ENCODE measurements at regions not wholly inside any gene's neighbourhood (a gene's known extent, or its start where the extent isn't known, plus 50 kb on each side); places are given as distances from the start of the nearest gene placed in this dataset.

DNA sequence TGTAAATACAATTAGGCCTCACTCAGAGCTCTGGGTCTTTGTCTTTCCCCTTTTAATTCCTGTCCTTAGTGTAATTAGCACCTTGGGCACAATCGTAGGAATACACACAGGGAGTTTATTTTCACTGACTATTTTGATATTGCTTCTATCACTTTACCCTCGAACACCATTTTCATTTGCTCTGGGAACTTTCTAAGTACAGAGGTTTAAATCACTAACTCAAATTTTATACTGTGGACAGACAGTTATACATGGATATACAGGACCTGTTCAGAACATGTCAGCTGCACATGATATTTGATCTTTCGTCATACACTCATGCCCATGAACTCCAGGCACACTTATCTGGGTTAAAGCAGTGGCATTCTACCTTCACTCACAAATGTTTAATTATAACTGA, 217.8 kb upstream of the TMEM161B start:
- no peak overlapping the region for H2BK5ac ChIP-seq (ENCODE audit: insufficient read length, low read length)
- peaks cover 5% of the 10 kb centered on the region; the same call in 1 of the 2 replicates for H3K4me1 ChIP-seq (ENCODE audit: insufficient read depth, low read length)
- H3K27me3 ChIP-seq (ENCODE audit: insufficient read depth, low read length), result no peaks in the 10 kb centered on the region; the same call in 1 of the 2 replicates
- no peaks in the 10 kb centered on the region for H3K79me1 ChIP-seq (ENCODE audit: insufficient read depth, low read depth, low read length, poor library complexity, severe bottlenecking)
- H3K9me3 ChIP-seq (ENCODE audit: control insufficient read depth, low read depth, low read length), result no peaks in the 10 kb centered on the region
- no peak overlapping the region for H3K23ac ChIP-seq (ENCODE audit: insufficient read length, low read depth, low read length)
- H2BK15ac ChIP-seq (ENCODE audit: low read depth, low read length), result no peak overlapping the region
- H3K27me3 Mint-ChIP-seq (ENCODE audit: low read depth), result no peaks in the 10 kb centered on the region
- H4K20me1 ChIP-seq (ENCODE audit: control insufficient read depth, insufficient read depth, insufficient read length), result no peaks in the 10 kb centered on the region
- H2BK120ac ChIP-seq (ENCODE audit: low read depth, low read length, poor library complexity, severe bottlenecking), result no peak overlapping the region
- no CpG with 5 or more reads among the region's 3 CpGs for WGBS (ENCODE audit: extremely low coverage, insufficient read length, low lambda C conversion rate)
- H3K4me1 Mint-ChIP-seq, result peaks cover 36 to 58% of the 10 kb centered on the region in 2 experiments
- no peak overlapping the region for H3K18ac ChIP-seq (ENCODE audit: insufficient read length, low read depth, low read length)
- no peak overlapping the region for H3K4ac ChIP-seq (ENCODE audit: low read depth, low read length)
- H2BK12ac ChIP-seq (ENCODE audit: insufficient read length, low read depth, low read length), result no peak overlapping the region
- no peak overlapping the region for H3K4me2 ChIP-seq (ENCODE audit: insufficient read depth, insufficient read length, low read length)
- no peak overlapping the region for H2AK5ac ChIP-seq (ENCODE audit: insufficient read length, low read length)
- no peak overlapping the region for H3K56ac ChIP-seq (ENCODE audit: insufficient read length, low read depth, low read length)
- no peak overlapping the region for H3K9ac ChIP-seq (ENCODE audit: extremely low read depth, insufficient read length, low read length)
- DNase-seq, result no peak
- no peak overlapping the region for H4K91ac ChIP-seq (ENCODE audit: insufficient read length, low read depth, low read length)
- H3K23me2 ChIP-seq (ENCODE audit: insufficient read length, low read depth, low read length, poor library complexity, severe bottlenecking), result no peaks in the 10 kb centered on the region
- peak overlapping the region in 2 of 3 experiments; percentile 19 to 21; a peak in 2 of 7 replicates for H3K27ac Mint-ChIP-seq
- no peaks in the 10 kb centered on the region for H3K9me3 Mint-ChIP-seq
- TF ChIP-seq, protein P1, sequence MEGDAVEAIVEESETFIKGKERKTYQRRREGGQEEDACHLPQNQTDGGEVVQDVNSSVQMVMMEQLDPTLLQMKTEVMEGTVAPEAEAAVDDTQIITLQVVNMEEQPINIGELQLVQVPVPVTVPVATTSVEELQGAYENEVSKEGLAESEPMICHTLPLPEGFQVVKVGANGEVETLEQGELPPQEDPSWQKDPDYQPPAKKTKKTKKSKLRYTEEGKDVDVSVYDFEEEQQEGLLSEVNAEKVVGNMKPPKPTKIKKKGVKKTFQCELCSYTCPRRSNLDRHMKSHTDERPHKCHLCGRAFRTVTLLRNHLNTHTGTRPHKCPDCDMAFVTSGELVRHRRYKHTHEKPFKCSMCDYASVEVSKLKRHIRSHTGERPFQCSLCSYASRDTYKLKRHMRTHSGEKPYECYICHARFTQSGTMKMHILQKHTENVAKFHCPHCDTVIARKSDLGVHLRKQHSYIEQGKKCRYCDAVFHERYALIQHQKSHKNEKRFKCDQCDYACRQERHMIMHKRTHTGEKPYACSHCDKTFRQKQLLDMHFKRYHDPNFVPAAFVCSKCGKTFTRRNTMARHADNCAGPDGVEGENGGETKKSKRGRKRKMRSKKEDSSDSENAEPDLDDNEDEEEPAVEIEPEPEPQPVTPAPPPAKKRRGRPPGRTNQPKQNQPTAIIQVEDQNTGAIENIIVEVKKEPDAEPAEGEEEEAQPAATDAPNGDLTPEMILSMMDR (conservative IDR thresholded peaks at IDR 0.05), result no peak
- H3T11ph ChIP-seq (ENCODE audit: low read length), result no peak overlapping the region
- no peak overlapping the region for H3K4me3 Mint-ChIP-seq
- no peak overlapping the region for H3K14ac ChIP-seq (ENCODE audit: insufficient read depth, low read length)
- no peak overlapping the region for H2AFZ ChIP-seq (ENCODE audit: low read length)
- no peaks in the 10 kb centered on the region for H3K36me3 Mint-ChIP-seq (ENCODE audit: insufficient read depth in 1 of 3, low read depth in 3 of 3)
- no peak overlapping the region for H4K8ac ChIP-seq (replicated peaks; ENCODE audit: insufficient read length, low read depth, low read length)
- H3K79me2 ChIP-seq (ENCODE audit: insufficient read depth, low read length), result no peaks in the 10 kb centered on the region
- no peak overlapping the region for H2BK20ac ChIP-seq (ENCODE audit: low read depth, low read length, poor library complexity, severe bottlenecking)
- no peak overlapping the region for H4K5ac ChIP-seq (ENCODE audit: insufficient read length, low read depth, low read length)
- no peak overlapping the region for H3K27ac ChIP-seq (ENCODE audit: insufficient read length, low read depth, low read length)
